ENCODE measurements at regions not wholly inside any gene's neighbourhood (a gene's known extent, or its start where the extent isn't known, plus 50 kb on each side); places are given as distances from the start of the nearest gene placed in this dataset.
"Not testable (repeated sequence)": the region's sequence is repeated elsewhere in the genome, so short reads cannot be mapped to it uniquely, and the experiment has no call there.

DNA sequence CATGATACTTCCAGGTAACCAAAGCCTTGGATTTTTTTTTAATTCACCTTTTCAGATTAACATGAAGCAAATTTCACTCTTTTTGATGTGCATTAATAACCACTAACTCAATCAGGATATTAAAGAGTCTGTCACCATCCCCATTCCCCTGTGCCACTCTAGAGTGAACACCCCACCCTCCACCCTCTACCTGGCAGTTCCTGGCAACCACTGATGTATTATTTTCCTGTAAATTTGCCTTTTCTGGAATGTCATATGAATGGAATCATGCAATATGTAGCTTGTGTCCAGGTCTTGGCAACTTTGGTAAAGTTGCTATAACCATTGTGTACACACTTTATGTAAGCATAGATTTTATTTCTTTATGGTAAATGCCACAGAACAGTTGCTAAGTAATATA lies 627.6 kb downstream of the MCTP2 start:
- Histone ChIP-seq H3K4me1 (no peaks in the 10 kb centered on the region), H3K36me3 (no peaks in the 10 kb centered on the region), H3K9me3 (no peaks in the 10 kb centered on the region), H3K27me3 (ENCODE audit: low read depth) (no peaks in the 10 kb centered on the region), H3K27ac (no peak overlapping the region), H3K4me3 (no peak overlapping the region)
- intact Hi-C loops (cut with DNase I): no loop called here
- TF ChIP-seq, protein P1, sequence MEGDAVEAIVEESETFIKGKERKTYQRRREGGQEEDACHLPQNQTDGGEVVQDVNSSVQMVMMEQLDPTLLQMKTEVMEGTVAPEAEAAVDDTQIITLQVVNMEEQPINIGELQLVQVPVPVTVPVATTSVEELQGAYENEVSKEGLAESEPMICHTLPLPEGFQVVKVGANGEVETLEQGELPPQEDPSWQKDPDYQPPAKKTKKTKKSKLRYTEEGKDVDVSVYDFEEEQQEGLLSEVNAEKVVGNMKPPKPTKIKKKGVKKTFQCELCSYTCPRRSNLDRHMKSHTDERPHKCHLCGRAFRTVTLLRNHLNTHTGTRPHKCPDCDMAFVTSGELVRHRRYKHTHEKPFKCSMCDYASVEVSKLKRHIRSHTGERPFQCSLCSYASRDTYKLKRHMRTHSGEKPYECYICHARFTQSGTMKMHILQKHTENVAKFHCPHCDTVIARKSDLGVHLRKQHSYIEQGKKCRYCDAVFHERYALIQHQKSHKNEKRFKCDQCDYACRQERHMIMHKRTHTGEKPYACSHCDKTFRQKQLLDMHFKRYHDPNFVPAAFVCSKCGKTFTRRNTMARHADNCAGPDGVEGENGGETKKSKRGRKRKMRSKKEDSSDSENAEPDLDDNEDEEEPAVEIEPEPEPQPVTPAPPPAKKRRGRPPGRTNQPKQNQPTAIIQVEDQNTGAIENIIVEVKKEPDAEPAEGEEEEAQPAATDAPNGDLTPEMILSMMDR (IDR thresholded peaks at IDR 0.05): no peak
- DNase-seq: no peak
- no peak for ATAC-seq

DNA sequence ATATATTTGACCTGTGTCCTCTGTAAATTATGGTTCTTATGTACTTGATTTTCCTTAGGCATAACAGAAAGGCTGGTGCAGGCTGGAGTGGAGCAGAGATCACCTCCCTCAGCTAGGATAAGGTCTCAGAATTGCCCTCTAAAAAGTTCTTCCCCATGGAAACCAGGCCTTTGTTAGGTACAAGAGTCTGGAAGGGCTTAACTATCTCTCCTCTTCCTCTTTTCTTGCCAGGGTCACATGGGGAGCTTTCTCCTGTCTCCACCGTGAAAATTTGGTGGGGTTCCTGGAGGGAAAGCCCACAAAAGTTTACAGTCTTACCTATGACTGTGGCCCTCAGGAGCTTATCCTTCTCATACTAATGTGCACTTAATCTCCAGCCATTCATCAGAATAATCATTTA lies 633.2 kb downstream of the MCTP2 start:
- Histone ChIP-seq H3K9me3 (no peaks in the 10 kb centered on the region), H3K27ac (no peak overlapping the region), H3K4me3 (no peak overlapping the region), H3K27me3 (ENCODE audit: low read depth) (no peaks in the 10 kb centered on the region), H3K36me3 (no peaks in the 10 kb centered on the region), H3K4me1 (no peaks in the 10 kb centered on the region)
- TF ChIP-seq, protein P1 (IDR thresholded peaks at IDR 0.05): no peak
- ATAC-seq: no peak
- no peak for DNase-seq
- intact Hi-C loops (cut with DNase I): no loop called here

DNA sequence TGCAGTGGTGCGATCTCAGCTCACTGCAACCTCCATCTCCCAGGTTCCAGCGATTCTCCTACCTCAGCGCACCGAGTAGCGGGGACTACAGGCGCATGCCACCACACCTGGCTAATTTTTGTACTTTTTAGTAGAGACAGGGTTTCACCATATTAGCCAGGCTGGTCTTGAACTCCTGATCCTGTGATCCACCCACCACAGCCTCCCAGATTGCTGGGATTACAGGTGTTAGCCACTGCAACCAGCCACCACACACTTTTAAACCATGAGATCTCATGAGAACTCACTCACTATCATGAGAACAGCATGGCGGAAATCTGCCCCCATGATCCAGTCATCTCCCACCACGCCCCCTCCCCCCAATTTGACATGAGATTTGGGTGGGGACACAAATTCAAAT lies 636.9 kb downstream of the MCTP2 start:
- H3K36me3 ChIP-seq; H3K9me3 ChIP-seq; H3K4me1 ChIP-seq; intact Hi-C loops (cut with DNase I); H3K27me3 ChIP-seq (ENCODE audit: low read depth); H3K27ac ChIP-seq; DNase-seq; ATAC-seq; H3K4me3 ChIP-seq: not testable (repeated sequence)

DNA sequence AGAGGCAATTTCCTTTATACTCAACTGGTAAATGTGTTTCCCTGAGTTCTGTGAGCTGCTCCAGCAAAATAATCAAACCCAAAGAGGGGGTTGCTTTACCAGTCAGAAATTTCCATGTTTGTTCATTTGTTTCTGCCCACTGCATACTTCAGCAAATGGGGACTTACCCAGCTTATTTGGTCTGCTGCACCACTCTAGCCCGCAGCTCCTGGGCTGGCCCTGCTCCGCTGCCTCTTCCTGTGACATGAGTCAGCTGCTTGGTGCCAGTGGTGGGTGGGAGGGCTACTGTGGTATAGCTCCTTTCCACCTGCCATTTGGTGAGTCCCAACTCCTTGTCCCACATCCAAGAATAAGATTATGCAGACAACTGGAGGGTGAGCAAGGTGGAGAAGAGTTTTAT lies 644.2 kb downstream of the MCTP2 start:
- DNase-seq (no peak), ATAC-seq (no peak)
- Histone ChIP-seq H3K4me1 (no peaks in the 10 kb centered on the region), H3K4me3 (no peak overlapping the region), H3K27me3 (ENCODE audit: low read depth) (no peaks in the 10 kb centered on the region), H3K36me3 (no peaks in the 10 kb centered on the region), H3K27ac (no peak overlapping the region), H3K9me3 (peaks cover 4% of the 10 kb centered on the region)
- intact Hi-C loops (cut with DNase I): no loop called here
- TF ChIP-seq, protein P1 (IDR thresholded peaks at IDR 0.05): no peak

DNA sequence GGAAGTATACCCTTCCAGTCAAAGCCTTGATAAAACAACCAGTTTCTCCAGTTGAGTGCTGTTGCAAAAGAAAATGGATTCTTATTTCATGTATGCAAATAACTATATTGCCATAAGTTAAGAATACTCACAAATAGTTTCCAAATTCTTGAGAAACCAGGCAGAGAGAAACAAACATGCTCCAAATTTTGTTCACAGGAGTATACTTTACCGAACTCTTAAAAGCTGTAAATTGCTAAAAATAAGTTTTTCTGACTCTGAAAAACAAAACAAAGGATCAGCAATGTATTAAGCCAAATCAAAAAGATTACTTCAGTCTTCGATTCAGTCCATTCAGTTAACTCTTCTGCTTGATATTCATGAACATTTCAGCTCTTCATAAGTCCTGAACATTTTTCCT lies 646.5 kb downstream of the MCTP2 start:
- TF ChIP-seq, protein P1 (IDR thresholded peaks at IDR 0.05): no peak
- Histone ChIP-seq H3K36me3 (no peaks in the 10 kb centered on the region), H3K4me3 (no peak overlapping the region), H3K27me3 (ENCODE audit: low read depth) (no peaks in the 10 kb centered on the region), H3K4me1 (no peaks in the 10 kb centered on the region), H3K27ac (no peak overlapping the region), H3K9me3 (peaks cover 4% of the 10 kb centered on the region)
- no peak for ATAC-seq
- intact Hi-C loops (cut with DNase I): no loop called here
- no peak for DNase-seq

DNA sequence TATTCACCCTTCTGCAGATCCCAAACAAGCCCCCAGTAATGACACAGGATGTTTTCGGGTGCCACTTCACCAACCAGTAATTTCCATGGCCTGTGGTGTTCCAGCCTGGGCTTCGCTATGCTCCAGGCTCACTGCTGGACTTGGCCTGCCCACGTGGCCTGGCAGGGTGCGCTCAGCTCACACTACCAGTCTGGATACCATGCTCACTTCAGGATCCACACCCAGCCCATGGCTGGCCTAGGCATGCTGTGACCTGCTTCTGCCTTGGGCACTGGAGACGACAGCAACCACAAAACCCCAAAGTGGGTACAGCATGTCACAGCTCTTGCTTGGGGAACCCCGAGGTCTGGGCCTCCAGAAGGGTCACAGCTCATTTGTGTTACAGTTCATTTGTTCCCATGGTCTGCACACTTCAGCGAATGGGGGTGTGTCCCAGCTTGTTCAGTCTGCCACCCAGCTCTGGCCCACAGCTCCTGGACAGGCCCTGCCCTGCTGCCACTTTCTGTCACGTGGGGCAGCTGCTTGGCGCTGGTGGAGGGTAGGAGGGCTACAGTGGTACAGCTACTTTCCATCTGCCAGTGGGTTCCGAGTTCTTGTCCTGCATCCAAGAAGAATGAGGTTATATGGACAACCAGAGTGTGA lies 650.8 kb downstream of the MCTP2 start:
- H3K4me3 ChIP-seq: no peak overlapping the region
- H3K27ac ChIP-seq: no peak overlapping the region
- peaks cover 13% of the 10 kb centered on the region for H3K9me3 ChIP-seq
- intact Hi-C loops (cut with DNase I): no loop called here
- H3K36me3 ChIP-seq: no peaks in the 10 kb centered on the region
- H3K4me1 ChIP-seq: no peaks in the 10 kb centered on the region
- DNase-seq (no peak), ATAC-seq (no peak)
- H3K27me3 ChIP-seq (ENCODE audit: low read depth): no peaks in the 10 kb centered on the region
- TF ChIP-seq, protein P1 (IDR thresholded peaks at IDR 0.05): no peak

All from lower lobe of right lung (tissue), 2 donors.